PC-9 (cell line): ENCODE measurements at regions not wholly inside any gene's neighbourhood (a gene's known extent, or its start where the extent isn't known, plus 50 kb on each side); places are given as distances from the start of the nearest gene placed in this dataset.

Experiments
- BruUV-seq: library from RNA; stranded (reverse); fragments of 400-500 nt; replicated peaks from 2 replicates; lab custom pipeline; 2021; lab: Mats Ljungman, UMichigan
- CTCF ChIA-PET: fragments of 300-600 bp; sonication (Branson Sonifier 250); formaldehyde crosslinking; loops from one replicate; lab custom pipeline; 2022; ENCODE audit warnings: antibody characterized with exemption; lab: Charles Lee
- POLR2A ChIA-PET: fragments of 300-600 bp; sonication (Branson Sonifier 250); formaldehyde crosslinking; loops from one replicate; lab custom pipeline; 2022; ENCODE audit warnings: antibody characterized with exemption; ENCODE audit not compliant: unreplicated experiment; lab: Charles Lee
- DNase-seq, 2 experiments: peaks; one replicate each; pipeline versions ENCODE4 v3.0.0 to v3.0.0-alpha.2; 2015 to 2022; ENCODE audit warnings: mixed read lengths in 1 of 2
- H2AFZ ChIP-seq: fragments of 200-600 bp; sonication (generic); 2 replicates; pipeline ENCODE4 v1.8.1; 2017; ENCODE audit warnings: antibody characterized with exemption
- H3F3A ChIP-seq: fragments of 200-600 bp; sonication (generic); 2 replicates; pipeline ENCODE4 v1.8.1; 2017; ENCODE audit warnings: antibody characterized with exemption, mild to moderate bottlenecking, low read depth; ENCODE audit not compliant: insufficient read depth
- H3K27ac ChIP-seq: fragments of 200-600 bp; sonication (generic); 2 replicates; pipeline ENCODE4 v1.6.1; 2016; ENCODE audit warnings: mixed run types
- H3K27me3 ChIP-seq: fragments of 200-600 bp; sonication (generic); 2 replicates; pipeline ENCODE4 v1.6.1; 2016; ENCODE audit warnings: low read depth, mixed run types; ENCODE audit not compliant: insufficient read depth
- H3K36me3 ChIP-seq: fragments of 200-600 bp; sonication (generic); 2 replicates; pipeline ENCODE4 v1.6.1; 2016; ENCODE audit warnings: low read depth, mixed run types
- H3K4me1 ChIP-seq: fragments of 200-600 bp; sonication (generic); replicated peaks from 2 replicates; pipeline ENCODE4 v1.6.1; 2016; ENCODE audit warnings: mixed run types; ENCODE audit not compliant: insufficient read depth
- H3K4me2 ChIP-seq: fragments of 200-600 bp; sonication (generic); 2 replicates; pipeline ENCODE4 v1.6.1; 2017; ENCODE audit warnings: mixed run types
- H3K4me3 ChIP-seq: fragments of 200-600 bp; sonication (generic); 2 replicates; pipeline ENCODE4 v1.6.1; 2016; ENCODE audit warnings: mixed run types
- H3K79me2 ChIP-seq: fragments of 200-600 bp; sonication (generic); 2 replicates; pipeline ENCODE4 v1.6.1; 2017; ENCODE audit warnings: low read depth, mixed run types
- H3K9me2 ChIP-seq: fragments of 200-600 bp; sonication (generic); 2 replicates; pipeline ENCODE4 v1.8.1; 2017; ENCODE audit warnings: mild to moderate bottlenecking; ENCODE audit not compliant: insufficient read depth
- H3K9me3 ChIP-seq: fragments of 200-600 bp; sonication (generic); 2 replicates; pipeline ENCODE4 v1.8.1; 2016; ENCODE audit warnings: low read depth; ENCODE audit not compliant: insufficient read depth
- H4K20me1 ChIP-seq: fragments of 200-600 bp; sonication (generic); 2 replicates; pipeline ENCODE4 v1.8.1; 2017; ENCODE audit not compliant: insufficient read depth
- CTCF ChIP-seq: fragments of 200-600 bp; sonication (generic); conservative IDR thresholded peaks from 2 replicates; pipeline ENCODE4 v1.6.1; 2017; ENCODE audit warnings: mixed run types, antibody characterized with exemption, mild to moderate bottlenecking, moderate library complexity
- EZH2 ChIP-seq: fragments of 200-600 bp; sonication (generic); IDR thresholded peaks from 2 replicates; pipeline ENCODE4 v1.8.0; 2017; ENCODE audit warnings: antibody characterized with exemption, low read depth
- intact Hi-C: fragments of 100-400 bp; cut with micrococcal nuclease; formaldehyde crosslinking; loops from one replicate; pipeline ENCODE4 v1.10.0; 2022; ENCODE audit not compliant: unreplicated experiment

- Histone ChIP-seq H3K9me2 (no peaks in the 10 kb centered on the region), H2AFZ (no peak overlapping the region), H3K27me3 (no peaks in the 10 kb centered on the region), H3K4me3 (no peak overlapping the region), H3F3A (no peaks in the 10 kb centered on the region), H3K4me1 (no peaks in the 10 kb centered on the region), H3K4me2 (no peak overlapping the region), H3K36me3 (no peaks in the 10 kb centered on the region), H3K27ac (no peak overlapping the region), H4K20me1 (no peaks in the 10 kb centered on the region), H3K79me2 (no peaks in the 10 kb centered on the region), H3K9me3 (no peaks in the 10 kb centered on the region)
- TF ChIP-seq CTCF: no peak
- DNase-seq: no peak
- intact Hi-C loops: no loop called here
- BruUV-seq: no TSS peak
- CTCF ChIA-PET: no interaction called here
- POLR2A ChIA-PET: no interaction called here
Observed at GRCh38 chr10:105409370-105409769, 768.3 kb downstream of the SORCS3 start.

- ChIA-PET CTCF (no interaction called here), POLR2A (no interaction called here)
- H3K9me2 ChIP-seq: no peaks in the 10 kb centered on the region
- TF ChIP-seq CTCF (no peak), EZH2 (no peak)
- no peaks in the 10 kb centered on the region for H3F3A ChIP-seq
- no peak for DNase-seq
- no peaks in the 10 kb centered on the region for H3K79me2 ChIP-seq
- no peaks in the 10 kb centered on the region for H3K4me1 ChIP-seq
- no TSS peak for BruUV-seq
- no peaks in the 10 kb centered on the region for H3K9me3 ChIP-seq
- intact Hi-C loops: no loop called here
- H3K4me2 ChIP-seq: no peak overlapping the region
- H3K4me3 ChIP-seq: no peak overlapping the region
- H3K27me3 ChIP-seq: no peaks in the 10 kb centered on the region
- no peaks in the 10 kb centered on the region for H3K36me3 ChIP-seq
- H4K20me1 ChIP-seq: no peaks in the 10 kb centered on the region
- no peak overlapping the region for H2AFZ ChIP-seq
- no peak overlapping the region for H3K27ac ChIP-seq
Observed at GRCh38 chr10:105406488-105406887, 765.4 kb downstream of the SORCS3 start.

GRCh38 chr10:105398202-105398601 is 757.1 kb downstream of the SORCS3 start:
- Histone ChIP-seq H3K9me3 (no peaks in the 10 kb centered on the region), H4K20me1 (no peaks in the 10 kb centered on the region), H2AFZ (no peak overlapping the region), H3K4me3 (no peak overlapping the region), H3K79me2 (no peaks in the 10 kb centered on the region), H3F3A (no peaks in the 10 kb centered on the region), H3K4me2 (no peak overlapping the region), H3K4me1 (no peaks in the 10 kb centered on the region), H3K27ac (no peak overlapping the region), H3K27me3 (peaks cover 4% of the 10 kb centered on the region; the same call in 1 of the 2 replicates), H3K9me2 (no peaks in the 10 kb centered on the region), H3K36me3 (no peaks in the 10 kb centered on the region)
- no TSS peak for BruUV-seq
- ChIA-PET CTCF (no interaction called here), POLR2A (no interaction called here)
- intact Hi-C loops: no loop called here
- no peak for DNase-seq
- TF ChIP-seq EZH2 (no peak), CTCF (no peak)
